PC-9 (cell line): ENCODE measurements at regions not wholly inside any gene's neighbourhood (a gene's known extent, or its start where the extent isn't known, plus 50 kb on each side); places are given as distances from the start of the nearest gene placed in this dataset.

Experiments used
- BruUV-seq: library from RNA; stranded (reverse); fragments of 400-500 nt; replicated peaks from 2 replicates; lab custom pipeline; 2021; lab: Mats Ljungman, UMichigan
- CTCF ChIA-PET: fragments of 300-600 bp; sonication (Branson Sonifier 250); formaldehyde crosslinking; loops from one replicate; lab custom pipeline; 2022; ENCODE audit warnings: antibody characterized with exemption; lab: Charles Lee
- POLR2A ChIA-PET: fragments of 300-600 bp; sonication (Branson Sonifier 250); formaldehyde crosslinking; loops from one replicate; lab custom pipeline; 2022; ENCODE audit warnings: antibody characterized with exemption; ENCODE audit not compliant: unreplicated experiment; lab: Charles Lee
- DNase-seq, 2 experiments: peaks; one replicate each; pipeline versions ENCODE4 v3.0.0 to v3.0.0-alpha.2; 2015 to 2022; ENCODE audit warnings: mixed read lengths in 1 of 2
- H2AFZ ChIP-seq: fragments of 200-600 bp; sonication (generic); 2 replicates; pipeline ENCODE4 v1.8.1; 2017; ENCODE audit warnings: antibody characterized with exemption
- H3F3A ChIP-seq: fragments of 200-600 bp; sonication (generic); 2 replicates; pipeline ENCODE4 v1.8.1; 2017; ENCODE audit warnings: antibody characterized with exemption, mild to moderate bottlenecking, low read depth; ENCODE audit not compliant: insufficient read depth
- H3K27ac ChIP-seq: fragments of 200-600 bp; sonication (generic); 2 replicates; pipeline ENCODE4 v1.6.1; 2016; ENCODE audit warnings: mixed run types
- H3K27me3 ChIP-seq: fragments of 200-600 bp; sonication (generic); 2 replicates; pipeline ENCODE4 v1.6.1; 2016; ENCODE audit warnings: low read depth, mixed run types; ENCODE audit not compliant: insufficient read depth
- H3K36me3 ChIP-seq: fragments of 200-600 bp; sonication (generic); 2 replicates; pipeline ENCODE4 v1.6.1; 2016; ENCODE audit warnings: low read depth, mixed run types
- H3K4me1 ChIP-seq: fragments of 200-600 bp; sonication (generic); replicated peaks from 2 replicates; pipeline ENCODE4 v1.6.1; 2016; ENCODE audit warnings: mixed run types; ENCODE audit not compliant: insufficient read depth
- H3K4me2 ChIP-seq: fragments of 200-600 bp; sonication (generic); 2 replicates; pipeline ENCODE4 v1.6.1; 2017; ENCODE audit warnings: mixed run types
- H3K4me3 ChIP-seq: fragments of 200-600 bp; sonication (generic); 2 replicates; pipeline ENCODE4 v1.6.1; 2016; ENCODE audit warnings: mixed run types
- H3K79me2 ChIP-seq: fragments of 200-600 bp; sonication (generic); 2 replicates; pipeline ENCODE4 v1.6.1; 2017; ENCODE audit warnings: low read depth, mixed run types
- H3K9me2 ChIP-seq: fragments of 200-600 bp; sonication (generic); 2 replicates; pipeline ENCODE4 v1.8.1; 2017; ENCODE audit warnings: mild to moderate bottlenecking; ENCODE audit not compliant: insufficient read depth
- H3K9me3 ChIP-seq: fragments of 200-600 bp; sonication (generic); 2 replicates; pipeline ENCODE4 v1.8.1; 2016; ENCODE audit warnings: low read depth; ENCODE audit not compliant: insufficient read depth
- H4K20me1 ChIP-seq: fragments of 200-600 bp; sonication (generic); 2 replicates; pipeline ENCODE4 v1.8.1; 2017; ENCODE audit not compliant: insufficient read depth
- EZH2 ChIP-seq: fragments of 200-600 bp; sonication (generic); IDR thresholded peaks from 2 replicates; pipeline ENCODE4 v1.8.0; 2017; ENCODE audit warnings: antibody characterized with exemption, low read depth
- intact Hi-C: fragments of 100-400 bp; cut with micrococcal nuclease; formaldehyde crosslinking; loops from one replicate; pipeline ENCODE4 v1.10.0; 2022; ENCODE audit not compliant: unreplicated experiment
- TF ChIP-seq, protein P1 (sequence below): fragments of 200-600 bp; sonication (generic); conservative IDR thresholded peaks from 2 replicates; pipeline ENCODE4 v1.6.1; 2017; ENCODE audit warnings: mixed run types, antibody characterized with exemption, mild to moderate bottlenecking, moderate library complexity

DNA sequence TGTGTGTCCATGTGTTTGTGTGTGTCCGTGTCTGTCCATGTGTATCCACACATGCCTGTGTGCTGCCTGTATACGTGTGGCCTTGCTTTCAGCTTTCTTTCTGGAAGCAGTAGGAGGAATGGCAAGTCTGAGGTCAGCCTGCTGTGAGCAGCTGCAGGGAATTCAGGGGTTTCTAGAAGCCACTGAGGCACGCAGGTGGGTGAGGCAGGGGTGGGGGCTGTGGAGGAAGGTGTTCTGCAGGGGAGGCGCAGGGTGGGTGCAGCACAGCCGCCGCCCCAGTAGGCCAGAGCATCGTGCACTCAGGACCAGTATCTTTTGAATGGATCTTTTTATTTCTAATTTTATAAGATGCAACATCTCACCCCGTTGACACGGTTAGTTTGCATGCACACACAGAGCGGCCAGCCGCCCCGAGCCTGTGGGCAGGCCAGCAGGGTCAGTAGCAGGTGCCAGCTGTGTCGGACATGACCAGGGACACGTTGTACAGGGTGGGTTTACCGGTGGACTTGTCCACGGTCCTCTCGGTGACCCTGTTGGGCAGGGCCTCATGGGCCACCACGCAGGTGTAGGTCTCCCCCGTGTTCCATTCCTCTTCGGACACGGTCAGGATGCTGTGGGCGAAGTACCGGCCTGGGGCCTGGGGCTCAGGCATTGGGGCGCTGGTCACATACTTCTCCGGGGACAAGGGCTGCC lies 327.7 kb downstream of the TMEM121 start:
- no peaks in the 10 kb centered on the region for H3K9me2 ChIP-seq
- H3K27ac ChIP-seq, result no peak overlapping the region
- H3K27me3 ChIP-seq, result peaks cover 73% of the 10 kb centered on the region
- TF ChIP-seq, protein P1, sequence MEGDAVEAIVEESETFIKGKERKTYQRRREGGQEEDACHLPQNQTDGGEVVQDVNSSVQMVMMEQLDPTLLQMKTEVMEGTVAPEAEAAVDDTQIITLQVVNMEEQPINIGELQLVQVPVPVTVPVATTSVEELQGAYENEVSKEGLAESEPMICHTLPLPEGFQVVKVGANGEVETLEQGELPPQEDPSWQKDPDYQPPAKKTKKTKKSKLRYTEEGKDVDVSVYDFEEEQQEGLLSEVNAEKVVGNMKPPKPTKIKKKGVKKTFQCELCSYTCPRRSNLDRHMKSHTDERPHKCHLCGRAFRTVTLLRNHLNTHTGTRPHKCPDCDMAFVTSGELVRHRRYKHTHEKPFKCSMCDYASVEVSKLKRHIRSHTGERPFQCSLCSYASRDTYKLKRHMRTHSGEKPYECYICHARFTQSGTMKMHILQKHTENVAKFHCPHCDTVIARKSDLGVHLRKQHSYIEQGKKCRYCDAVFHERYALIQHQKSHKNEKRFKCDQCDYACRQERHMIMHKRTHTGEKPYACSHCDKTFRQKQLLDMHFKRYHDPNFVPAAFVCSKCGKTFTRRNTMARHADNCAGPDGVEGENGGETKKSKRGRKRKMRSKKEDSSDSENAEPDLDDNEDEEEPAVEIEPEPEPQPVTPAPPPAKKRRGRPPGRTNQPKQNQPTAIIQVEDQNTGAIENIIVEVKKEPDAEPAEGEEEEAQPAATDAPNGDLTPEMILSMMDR, result no peak
- no peak for TF ChIP-seq EZH2
- H3K4me3 ChIP-seq, result no peak overlapping the region
- H3K9me3 ChIP-seq, result no peaks in the 10 kb centered on the region
- ChIA-PET POLR2A (no interaction called here), CTCF (no interaction called here)
- no peaks in the 10 kb centered on the region for H4K20me1 ChIP-seq
- intact Hi-C loops, result no loop called here
- no peak overlapping the region for H2AFZ ChIP-seq
- no peak for DNase-seq
- H3K4me2 ChIP-seq, result no peak overlapping the region
- H3F3A ChIP-seq, result no peaks in the 10 kb centered on the region
- no peaks in the 10 kb centered on the region for H3K79me2 ChIP-seq
- H3K36me3 ChIP-seq, result no peaks in the 10 kb centered on the region
- no peaks in the 10 kb centered on the region for H3K4me1 ChIP-seq
- no TSS peak for BruUV-seq

DNA sequence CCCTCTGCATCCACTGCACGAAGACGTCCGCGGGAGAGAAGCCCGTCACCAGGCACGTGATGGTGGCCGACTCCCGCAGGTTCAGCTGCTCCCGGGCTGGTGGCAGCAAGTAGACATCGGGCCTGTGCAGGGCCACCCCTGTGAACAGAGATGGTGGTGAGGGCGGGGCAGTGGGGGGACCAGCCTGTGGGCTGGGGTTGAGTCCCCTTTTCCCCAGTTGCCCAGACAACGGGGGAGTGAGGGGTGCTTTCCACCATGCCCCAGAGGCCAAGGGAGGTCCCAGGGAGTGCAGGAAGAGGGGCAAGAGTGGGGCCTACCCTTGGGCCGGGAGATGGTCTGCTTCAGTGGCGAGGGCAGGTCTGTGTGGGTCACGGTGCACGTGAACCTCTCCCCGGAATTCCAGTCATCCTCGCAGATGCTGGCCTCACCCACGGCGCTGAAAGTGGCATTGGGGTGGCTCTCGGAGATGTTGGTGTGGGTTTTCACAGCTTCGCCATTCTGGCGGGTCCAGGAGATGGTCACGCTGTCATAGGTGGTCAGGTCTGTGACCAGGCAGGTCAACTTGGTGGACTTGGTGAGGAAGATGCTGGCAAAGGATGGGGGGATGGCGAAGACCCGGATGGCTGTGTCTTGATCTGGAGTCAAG lies 328.3 kb downstream of the TMEM121 start:
- intact Hi-C loops, result no loop called here
- Histone ChIP-seq H3F3A (no peaks in the 10 kb centered on the region), H3K79me2 (no peaks in the 10 kb centered on the region), H3K9me3 (no peaks in the 10 kb centered on the region), H3K9me2 (no peaks in the 10 kb centered on the region), H3K4me1 (no peaks in the 10 kb centered on the region), H4K20me1 (no peaks in the 10 kb centered on the region), H3K27me3 (peaks cover 73% of the 10 kb centered on the region), H3K4me3 (no peak overlapping the region), H3K36me3 (no peaks in the 10 kb centered on the region), H3K4me2 (no peak overlapping the region), H3K27ac (no peak overlapping the region), H2AFZ (no peak overlapping the region)
- POLR2A ChIA-PET, result no interaction called here
- no peak for DNase-seq
- BruUV-seq, result no TSS peak
- CTCF ChIA-PET, result no interaction called here
- TF ChIP-seq, protein P1, result no peak
- no peak for TF ChIP-seq EZH2

DNA sequence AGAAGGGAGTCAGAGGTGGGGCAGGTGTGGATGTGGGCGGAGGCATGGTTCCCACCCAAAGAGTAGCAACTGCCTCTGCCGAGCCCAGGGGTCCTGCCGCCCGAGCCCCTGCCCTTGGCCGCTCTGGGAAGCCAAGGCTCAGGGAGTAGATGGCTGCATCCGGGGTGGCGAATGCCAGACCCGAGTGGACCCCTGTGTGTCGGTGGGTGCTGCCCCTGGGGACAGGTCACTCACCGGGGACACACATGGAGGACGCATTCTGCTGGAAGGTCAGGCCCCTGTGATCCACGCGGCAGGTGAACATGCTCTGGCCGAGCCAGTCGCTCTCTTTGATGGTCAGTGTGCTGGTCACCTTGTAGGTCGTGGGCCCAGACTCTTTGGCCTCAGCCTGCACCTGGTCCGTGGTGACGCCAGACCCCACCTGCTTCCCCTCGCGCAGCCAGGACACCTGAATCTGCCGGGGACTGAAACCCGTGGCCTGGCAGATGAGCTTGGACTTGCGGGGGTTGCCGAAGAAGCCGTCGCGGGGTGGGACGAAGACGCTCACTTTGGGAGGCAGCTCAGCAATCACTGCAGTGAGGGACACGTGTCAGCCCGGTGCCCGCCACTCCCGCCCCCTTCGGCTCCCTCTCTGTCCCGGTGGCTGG lies 329.0 kb downstream of the TMEM121 start:
- H3K79me2 ChIP-seq, result no peaks in the 10 kb centered on the region

More for the DNA sequence above, 329.0 kb downstream of the TMEM121 start:
- no peak overlapping the region for H2AFZ ChIP-seq
- H3K9me2 ChIP-seq, result no peaks in the 10 kb centered on the region
- H3K4me1 ChIP-seq, result no peaks in the 10 kb centered on the region
- intact Hi-C loops, result no loop called here
- no peaks in the 10 kb centered on the region for H4K20me1 ChIP-seq
- no peak overlapping the region for H3K4me3 ChIP-seq
- BruUV-seq, result no TSS peak
- no peak overlapping the region for H3K27ac ChIP-seq
- peaks cover 71% of the 10 kb centered on the region for H3K27me3 ChIP-seq
- H3F3A ChIP-seq, result no peaks in the 10 kb centered on the region
- TF ChIP-seq, protein P1, result no peak
- no peak for TF ChIP-seq EZH2
- H3K9me3 ChIP-seq, result no peaks in the 10 kb centered on the region
- DNase-seq, result no peak
- ChIA-PET POLR2A (no interaction called here), CTCF (no interaction called here)
- no peak overlapping the region for H3K4me2 ChIP-seq
- no peaks in the 10 kb centered on the region for H3K36me3 ChIP-seq
